Skin of body (tissue), 1 donor: ENCODE measurements at regions not wholly inside any gene's neighbourhood (a gene's known extent, or its start where the extent isn't known, plus 50 kb on each side); places are given as distances from the start of the nearest gene placed in this dataset.

Experiments
- DNase-seq: peaks from one replicate; lab custom pipeline; 2025; lab: John Stamatoyannopoulos, UW

- DNase-seq = no peak
Measured at GRCh38 chr11:80872116-80872728, 1431.4 kb upstream of the TENM4 start.

GRCh38 chr11:80868831-80869230 is 1428.0 kb upstream of the TENM4 start:
- DNase-seq = no peak

GRCh38 chr11:80862011-80862410 is 1421.2 kb upstream of the TENM4 start:
- DNase-seq = no peak

- DNase-seq = no peak
Measured at GRCh38 chr11:80861193-80861592, 1420.4 kb upstream of the TENM4 start.

GRCh38 chr11:80860632-80861031 is 1419.8 kb upstream of the TENM4 start:
- DNase-seq = no peak

- DNase-seq = no peak
Measured at GRCh38 chr11:80856066-80856465, 1415.2 kb upstream of the TENM4 start.

- no peak for DNase-seq
Measured at GRCh38 chr11:80855426-80855825, 1414.6 kb upstream of the TENM4 start.

- no peak for DNase-seq
Measured at GRCh38 chr11:80849253-80849652, 1408.4 kb upstream of the TENM4 start.

GRCh38 chr11:80846979-80847378 is 1406.1 kb upstream of the TENM4 start:
- DNase-seq = no peak

GRCh38 chr11:80846442-80846841 is 1405.6 kb upstream of the TENM4 start:
- DNase-seq = no peak

GRCh38 chr11:80844110-80844819 is 1403.4 kb upstream of the TENM4 start:
- DNase-seq = no peak

GRCh38 chr11:80843266-80843974 is 1402.6 kb upstream of the TENM4 start:
- DNase-seq = no peak

- DNase-seq = no peak
Measured at GRCh38 chr11:80842246-80842645, 1401.4 kb upstream of the TENM4 start.

GRCh38 chr11:80841675-80842074 is 1400.8 kb upstream of the TENM4 start:
- no peak for DNase-seq

GRCh38 chr11:80838153-80838552 is 1397.3 kb upstream of the TENM4 start:
- DNase-seq = no peak

- DNase-seq = no peak
Measured at GRCh38 chr11:80837051-80837450, 1396.2 kb upstream of the TENM4 start.

- DNase-seq = no peak
Measured at GRCh38 chr11:80831374-80831773, 1390.5 kb upstream of the TENM4 start.

GRCh38 chr11:80827781-80828180 is 1387.0 kb upstream of the TENM4 start:
- DNase-seq = no peak

- DNase-seq = no peak
Measured at GRCh38 chr11:80826808-80827207, 1386.0 kb upstream of the TENM4 start.

- DNase-seq = no peak
Measured at GRCh38 chr11:80822308-80822707, 1381.5 kb upstream of the TENM4 start.

- DNase-seq = no peak
Measured at GRCh38 chr11:80819271-80819670, 1378.4 kb upstream of the TENM4 start.

- DNase-seq = no peak
Measured at GRCh38 chr11:80816966-80817365, 1376.1 kb upstream of the TENM4 start.

- no peak for DNase-seq
Measured at GRCh38 chr11:80816454-80816847, 1375.6 kb upstream of the TENM4 start.
